Inflammatory macrophage treated with lipopolysaccharide for 1 hour (primary cell): ENCODE measurements at regions not wholly inside any gene's neighbourhood (a gene's known extent, or its start where the extent isn't known, plus 50 kb on each side); places are given as distances from the start of the nearest gene placed in this dataset.

Experiments
- DNase-seq, 2 donors: peaks; one replicate each; pipeline ENCODE4 v3.0.0-alpha.2; 2020 to 2022

DNA sequence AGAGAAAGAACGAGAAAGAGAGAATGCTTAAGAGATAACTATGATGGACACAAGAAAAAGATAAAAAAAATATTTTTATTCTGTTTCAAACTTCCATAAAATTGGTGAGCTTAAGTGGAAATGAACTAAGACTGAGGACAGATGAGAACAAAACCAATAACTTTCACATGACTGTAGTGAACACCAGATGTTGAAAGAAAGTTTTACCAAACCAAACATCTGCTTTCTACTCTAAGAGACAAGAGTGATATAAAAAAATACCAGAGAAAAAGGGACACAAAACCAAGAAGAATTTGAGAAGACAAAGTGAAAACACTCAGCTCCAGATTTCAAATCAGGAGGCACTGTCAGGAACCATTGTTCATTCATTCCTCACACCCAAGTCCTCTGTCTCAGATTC, 147.9 kb downstream of the IMPG2 start:
- DNase-seq = no peak

DNA sequence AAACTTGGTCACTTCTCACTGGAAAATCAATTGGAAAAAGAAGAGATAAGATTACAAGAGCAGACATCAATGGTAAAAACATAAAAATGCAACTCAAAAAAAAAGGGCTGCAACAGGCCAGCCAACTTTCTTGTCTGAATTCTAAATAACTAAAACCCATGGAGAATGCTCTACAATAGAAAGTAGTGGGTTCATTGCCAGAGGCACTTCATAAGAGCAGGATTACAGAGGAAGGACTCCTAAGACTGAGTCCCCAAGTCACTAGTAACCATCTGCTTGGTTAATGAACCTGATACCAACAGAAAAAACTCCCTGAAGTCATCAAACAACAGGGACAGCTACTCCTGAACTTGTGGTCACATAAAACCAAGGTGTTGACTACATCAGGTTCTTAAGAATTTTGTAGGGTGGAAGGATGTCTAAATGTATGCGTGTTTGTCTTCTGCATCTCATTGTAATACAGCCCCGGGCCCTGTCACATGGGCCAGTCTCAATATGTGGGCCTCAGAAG, 148.6 kb downstream of the IMPG2 start:
- no peak for DNase-seq

DNA sequence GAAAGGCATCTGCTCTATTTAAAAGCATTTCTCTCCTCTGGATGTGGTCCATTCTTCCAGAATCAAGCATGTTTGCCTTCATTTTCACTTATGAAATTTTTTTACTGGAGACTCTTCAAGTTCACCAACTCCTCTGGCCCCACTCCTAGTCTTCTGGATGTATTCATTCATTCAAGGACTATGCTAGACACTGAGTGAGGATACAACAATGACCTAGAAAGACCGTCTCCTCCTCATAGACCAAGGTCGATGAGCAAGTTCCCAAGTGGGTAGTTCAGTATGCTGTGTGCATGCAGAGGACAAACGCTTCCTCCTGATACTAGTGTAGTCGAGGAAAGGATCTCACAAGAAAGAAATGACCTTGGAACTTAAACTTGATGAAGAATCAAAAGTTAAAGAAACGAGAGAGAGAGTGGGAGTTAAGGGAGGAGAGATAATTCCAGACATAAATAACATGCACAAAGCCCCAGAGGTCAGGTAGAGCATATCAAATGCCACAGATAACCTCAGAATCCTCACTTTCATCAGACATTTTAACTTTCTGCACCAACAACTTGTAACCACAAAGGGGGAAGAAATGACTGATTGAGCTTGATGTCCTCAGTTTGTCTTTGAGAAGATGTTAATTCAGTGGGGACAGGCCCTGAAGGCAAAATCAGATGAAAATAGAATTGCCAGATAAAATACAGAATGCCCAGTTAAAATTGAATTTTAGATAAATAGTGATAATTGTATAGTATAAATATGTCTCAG, 149.4 kb downstream of the IMPG2 start:
- DNase-seq = no peak

DNA sequence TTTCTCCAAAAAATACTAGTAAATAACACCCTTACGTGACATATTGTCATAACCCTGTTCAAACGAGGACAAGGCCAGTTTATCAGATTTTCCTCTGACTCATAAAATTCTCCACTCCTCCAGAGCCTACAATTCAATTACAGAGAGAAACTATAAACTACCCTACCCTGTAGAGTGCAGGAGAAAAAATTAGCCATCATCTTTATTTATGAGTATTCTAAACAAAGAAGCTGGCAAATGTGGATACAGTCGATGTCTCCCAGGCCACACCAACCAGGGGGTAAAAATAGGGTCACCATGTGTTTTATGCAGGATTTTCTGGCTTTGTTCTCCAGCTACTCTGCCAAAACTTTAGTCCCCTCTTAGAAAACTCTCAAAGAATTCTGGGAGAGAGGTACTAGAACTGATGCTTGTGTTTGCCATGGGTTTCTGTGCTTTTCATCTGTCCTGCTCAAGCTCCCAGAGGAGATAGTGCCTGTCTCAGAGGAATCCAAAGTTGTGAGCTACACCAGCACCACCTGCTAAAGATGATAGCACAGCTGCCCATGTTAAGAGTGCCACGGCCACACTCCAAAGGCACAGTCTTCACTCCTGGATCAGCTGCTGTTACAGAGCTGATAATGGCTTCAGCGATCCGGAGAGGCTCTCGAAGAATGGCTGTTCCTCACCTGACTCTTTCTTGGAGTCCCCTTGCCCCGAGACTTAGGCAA, 150.2 kb downstream of the IMPG2 start:
- no peak for DNase-seq

DNA sequence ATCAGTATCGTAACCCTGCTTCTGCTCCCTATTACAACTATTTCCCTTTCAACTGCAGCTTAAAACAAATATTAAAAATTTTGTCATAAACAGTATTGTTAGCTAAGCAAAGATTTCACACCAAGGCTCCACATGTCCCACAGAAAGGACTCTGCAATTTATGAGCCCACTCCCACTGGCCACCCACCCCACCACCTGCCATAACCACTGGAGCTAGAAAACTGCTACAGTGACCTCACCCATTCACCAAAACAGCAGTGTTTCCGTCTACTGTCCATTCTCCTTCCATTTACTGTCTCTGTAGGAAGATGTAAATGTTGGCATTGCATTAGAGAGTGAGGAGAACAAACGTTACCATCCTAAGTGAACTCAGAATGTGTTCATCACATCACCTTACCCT, 150.9 kb downstream of the IMPG2 start:
- no peak for DNase-seq

DNA sequence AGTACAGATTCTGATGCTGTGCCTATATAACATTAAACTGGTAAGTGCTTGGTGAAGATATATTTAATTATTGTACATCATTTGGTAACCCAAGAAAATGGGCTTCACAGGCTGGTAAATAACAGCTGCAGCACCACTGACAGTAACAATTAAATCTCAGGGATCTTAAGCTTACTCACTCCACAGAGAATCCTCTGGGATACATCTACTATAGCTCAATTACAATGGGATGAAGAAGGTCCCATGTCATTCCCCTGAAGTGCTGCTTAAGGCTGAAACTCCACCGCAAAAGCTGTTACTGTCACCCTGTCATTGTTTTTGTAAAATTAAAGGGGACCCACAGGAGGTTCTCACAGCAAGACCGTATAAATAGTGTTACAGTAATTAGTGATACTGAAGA, 153.0 kb downstream of the IMPG2 start:
- no peak for DNase-seq

DNA sequence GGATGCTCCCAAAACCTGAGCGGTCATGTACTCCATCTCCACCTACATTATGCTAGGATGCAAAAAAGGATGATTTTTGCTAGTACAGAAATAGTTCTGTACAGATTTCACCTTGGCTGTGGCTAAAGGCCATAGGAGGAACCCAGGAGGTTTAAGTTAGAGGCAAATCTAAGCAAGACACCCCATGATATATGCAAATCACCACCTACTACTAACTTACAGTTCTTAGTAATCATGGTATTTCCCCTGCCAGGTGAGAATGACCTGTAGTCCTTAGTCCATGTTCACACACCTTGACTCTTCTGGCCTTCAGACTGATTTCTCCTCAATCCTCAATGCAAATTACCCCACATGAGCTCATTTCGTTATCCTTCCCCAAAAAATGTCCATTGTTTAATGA, 154.2 kb downstream of the IMPG2 start:
- DNase-seq = no peak

DNA sequence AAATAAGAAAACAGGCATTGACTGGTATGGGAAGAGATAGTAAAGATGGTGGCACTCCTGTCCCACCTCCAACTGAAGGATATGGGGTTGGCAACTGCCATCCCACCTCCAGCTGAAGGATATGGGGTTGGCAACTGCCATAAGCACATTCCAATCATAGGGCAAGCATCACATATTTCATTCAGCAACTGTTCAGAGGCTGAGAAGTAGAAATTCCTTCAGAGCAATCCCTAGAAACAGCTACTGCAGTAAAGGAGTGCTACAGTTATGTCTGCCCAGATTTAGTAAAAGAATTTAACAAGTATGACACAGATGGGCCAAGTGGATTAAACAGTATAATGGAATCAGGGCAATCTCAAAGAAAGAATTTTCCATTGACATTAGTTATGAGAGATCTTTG, 156.8 kb downstream of the IMPG2 start:
- DNase-seq = no peak

DNA sequence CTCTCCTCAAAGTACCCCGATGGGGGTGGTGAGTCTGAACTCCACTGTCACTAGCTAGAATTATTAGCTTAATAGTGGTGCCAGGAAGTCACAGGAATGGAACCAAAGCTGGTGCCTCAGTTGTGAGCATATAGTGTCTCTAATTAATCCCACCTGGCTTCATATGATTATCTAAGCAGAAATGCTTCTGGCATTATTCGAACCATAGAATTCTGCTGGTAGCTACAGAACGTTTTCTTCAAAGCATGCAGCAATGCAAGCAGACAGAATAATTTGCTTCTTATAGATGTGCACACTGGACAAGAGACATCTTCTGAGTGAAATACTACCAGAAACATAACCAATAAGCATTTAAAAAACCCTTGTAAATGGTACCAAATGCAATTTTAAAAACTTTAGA, 160.9 kb downstream of the IMPG2 start:
- no peak for DNase-seq

DNA sequence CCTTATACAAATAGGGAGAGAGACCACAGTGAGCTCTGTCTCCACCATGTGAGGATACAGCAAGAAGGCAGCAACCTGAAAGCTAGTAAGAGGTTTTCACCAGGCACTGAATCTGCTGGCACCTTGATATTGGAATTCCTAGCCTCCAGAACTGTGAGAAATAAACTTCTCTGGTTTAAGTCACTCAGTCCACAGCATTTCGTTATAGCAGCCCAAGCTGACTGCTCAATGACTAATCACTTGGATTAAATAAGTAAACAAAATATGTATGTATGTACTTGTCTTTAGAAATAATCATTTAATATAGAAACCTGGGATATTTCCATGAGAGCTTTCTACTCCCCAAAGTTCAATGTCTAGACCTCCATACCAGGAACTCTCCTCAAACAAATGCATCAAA, 162.0 kb downstream of the IMPG2 start:
- DNase-seq = no peak

DNA sequence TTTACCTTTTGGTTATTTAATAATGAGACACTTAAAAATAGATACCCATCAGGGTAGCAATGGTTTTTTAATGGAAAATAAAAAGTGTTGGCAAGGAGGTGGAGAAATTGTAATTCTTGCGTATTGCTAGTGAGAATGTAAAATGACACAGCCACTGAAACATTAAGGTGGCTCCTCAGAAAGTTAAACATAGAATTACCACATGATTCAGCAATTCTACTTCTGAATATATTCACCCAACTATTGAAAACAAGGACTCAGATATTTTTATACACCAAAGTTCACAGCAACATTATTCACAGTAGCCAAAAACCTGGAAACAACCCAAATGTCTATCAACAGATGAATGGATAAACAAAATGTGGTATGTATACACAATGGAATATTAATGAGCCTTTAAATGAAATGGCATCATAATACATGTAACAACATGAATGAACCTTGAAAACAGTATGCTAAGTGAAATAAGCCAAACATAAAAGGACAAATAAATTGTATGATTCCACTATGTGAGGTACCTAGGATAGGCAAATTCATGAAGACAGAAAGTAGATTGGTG, 163.5 kb downstream of the IMPG2 start:
- DNase-seq = no peak

DNA sequence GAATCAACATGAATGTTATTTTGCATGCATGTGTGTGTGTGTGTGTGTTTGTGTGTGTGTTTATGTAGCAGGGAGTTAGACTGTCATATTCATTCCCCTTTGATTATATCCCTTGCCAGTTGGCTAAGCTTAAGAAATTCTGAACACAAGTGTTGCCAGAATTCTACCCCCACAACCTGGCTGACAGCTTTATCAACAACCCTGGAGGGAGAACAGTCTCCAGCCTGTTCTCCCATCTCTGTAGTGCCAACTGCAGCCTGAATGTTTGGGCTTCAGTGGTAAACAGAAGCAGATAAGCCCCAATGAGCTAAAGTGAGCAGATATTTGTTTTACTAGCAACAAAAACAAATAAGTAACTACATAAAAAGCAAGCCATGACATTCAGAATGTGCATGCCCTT, 162.6 kb upstream of the ABI3BP start:
- no peak for DNase-seq

DNA sequence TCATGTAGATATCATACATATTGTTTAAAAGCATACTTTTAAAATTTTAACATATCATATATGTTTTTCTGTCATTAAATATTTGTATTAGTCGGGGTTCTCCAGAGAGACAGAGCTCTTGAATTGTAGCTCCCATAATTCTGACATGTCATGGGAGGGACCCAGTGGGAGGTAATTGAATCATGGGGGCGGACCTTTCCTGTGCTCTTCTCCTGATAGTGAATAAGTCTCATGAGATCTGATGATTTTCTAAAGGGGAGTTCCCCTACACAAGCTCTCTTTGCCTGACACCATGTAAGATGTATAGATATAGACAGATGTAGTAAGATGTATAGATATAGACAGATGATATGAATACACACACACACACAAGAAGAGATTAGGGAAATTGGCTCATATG, 161.2 kb upstream of the ABI3BP start:
- peak; percentile 2 to 40 for DNase-seq

DNA sequence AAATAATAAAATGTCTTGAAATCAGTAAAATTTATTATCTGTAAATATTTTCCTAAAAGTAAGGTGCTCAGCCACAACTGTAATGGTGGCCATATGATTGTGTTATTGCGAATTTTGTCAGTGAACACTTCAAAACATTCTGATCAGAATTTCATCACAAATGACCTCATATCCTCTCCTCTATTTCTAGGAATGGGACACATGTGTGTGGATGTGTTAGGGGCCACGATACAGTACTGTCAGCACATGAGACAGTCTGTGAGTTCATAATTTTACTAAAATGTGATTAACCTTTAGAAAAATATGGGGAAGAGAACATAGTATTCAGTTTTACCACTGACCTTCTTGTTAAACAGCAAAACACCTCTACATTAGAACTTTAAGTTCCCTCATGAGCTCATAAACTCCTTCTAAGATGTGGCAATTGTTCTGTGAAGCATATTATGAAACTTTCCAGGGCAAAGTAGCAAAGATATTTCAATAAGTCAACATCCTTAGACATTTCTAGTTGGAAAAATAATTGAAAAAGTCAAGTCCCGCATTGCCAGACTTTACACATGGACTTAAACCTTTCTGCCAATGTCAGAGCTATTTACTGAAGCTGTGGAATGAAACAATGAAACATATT, 158.2 kb upstream of the ABI3BP start:
- DNase-seq = peak in 1 of 2 donors; percentile 20

DNA sequence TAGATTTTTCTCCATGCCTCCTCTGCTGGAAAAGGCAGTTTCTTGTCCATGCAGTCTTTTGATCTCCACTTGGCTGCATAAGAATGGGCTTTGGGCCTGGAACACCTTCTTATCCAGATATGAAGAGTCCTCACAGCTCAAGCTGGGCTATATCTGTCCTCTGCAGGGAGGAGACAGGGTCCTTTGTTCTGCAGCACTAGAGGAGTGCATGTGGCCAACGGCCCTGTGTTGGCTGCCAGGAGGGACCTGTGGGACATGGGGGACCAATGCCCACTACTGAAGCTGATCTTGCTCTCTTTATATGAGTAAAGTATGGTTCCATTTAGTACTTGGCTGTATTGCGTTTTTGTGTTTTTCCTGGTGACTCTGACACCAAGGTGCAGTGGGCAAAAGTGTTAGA, 157.3 kb upstream of the ABI3BP start:
- DNase-seq = no peak

DNA sequence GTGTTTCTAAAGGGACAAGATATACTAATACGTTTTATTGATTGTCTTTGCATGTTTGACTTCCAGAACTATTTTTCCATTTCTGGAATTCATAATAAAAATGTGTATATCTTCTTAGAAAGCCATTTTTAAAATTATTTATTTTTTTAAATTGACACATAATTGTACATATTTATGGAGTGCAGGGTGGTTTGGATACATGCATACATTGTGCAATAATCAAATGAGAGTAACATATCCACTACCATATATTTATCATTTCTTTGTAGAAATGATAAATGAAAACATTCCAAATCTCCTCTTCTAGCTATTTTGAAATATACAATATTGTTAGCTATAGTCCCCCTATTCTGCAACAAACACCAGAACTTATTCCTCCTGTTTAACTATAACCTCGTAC, 156.5 kb upstream of the ABI3BP start:
- no peak for DNase-seq

DNA sequence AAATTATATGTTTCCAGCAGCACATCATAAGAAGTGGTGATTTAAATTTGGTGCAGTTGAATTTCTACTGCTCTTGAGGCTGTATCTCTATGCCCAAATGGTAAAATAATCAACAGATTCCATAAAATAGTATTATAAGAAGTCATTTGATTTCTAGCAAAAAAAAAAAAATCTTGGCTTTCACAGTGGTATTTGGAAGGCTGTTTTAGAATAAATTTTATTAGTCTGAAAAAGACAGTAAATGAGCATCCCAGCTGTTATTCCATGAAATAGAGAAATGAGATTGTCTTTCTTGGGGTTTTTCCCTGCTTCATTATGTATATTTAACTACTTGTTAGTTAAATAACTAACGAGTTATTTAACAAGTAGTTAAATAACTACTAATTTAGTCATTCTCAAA, 156.0 kb upstream of the ABI3BP start:
- DNase-seq = no peak

DNA sequence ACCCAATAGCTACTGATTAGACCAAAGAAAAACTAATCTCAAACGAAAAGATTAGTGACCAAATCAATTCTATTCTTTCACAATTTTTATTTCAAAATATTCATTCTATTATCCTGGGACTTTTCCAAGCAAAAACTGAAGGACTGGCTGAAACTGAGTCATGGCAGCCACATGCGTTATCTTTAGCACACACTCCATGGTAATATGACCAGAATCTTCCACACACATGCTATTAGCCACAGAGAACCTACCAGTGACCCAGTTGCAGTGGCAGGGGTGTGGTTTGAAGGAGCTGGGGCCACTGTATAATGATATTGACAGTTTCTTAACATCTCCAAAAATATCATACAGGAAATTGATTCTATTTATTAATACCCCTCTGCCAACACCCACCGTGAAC, 154.8 kb upstream of the ABI3BP start:
- no peak for DNase-seq

DNA sequence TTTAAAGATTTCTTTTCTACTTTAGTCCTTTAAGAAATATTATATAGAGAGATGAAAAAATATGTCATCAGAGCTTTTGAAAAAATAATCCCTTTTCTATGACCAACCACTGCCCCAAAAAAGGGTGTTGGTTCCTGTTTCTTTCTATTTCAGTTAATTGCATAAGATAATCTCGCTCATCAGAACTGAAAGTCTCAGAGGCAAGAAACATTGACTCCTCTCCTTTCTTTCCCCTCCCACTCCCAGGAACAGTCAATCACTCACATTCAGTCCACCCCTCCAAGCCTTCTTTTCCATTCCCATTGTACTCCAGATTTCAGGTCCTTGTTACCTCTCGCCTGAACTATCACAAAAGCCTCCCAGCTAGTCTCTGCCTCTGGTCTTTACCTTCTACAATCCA, 153.7 kb upstream of the ABI3BP start:
- DNase-seq = peak; percentile 36 to 53

DNA sequence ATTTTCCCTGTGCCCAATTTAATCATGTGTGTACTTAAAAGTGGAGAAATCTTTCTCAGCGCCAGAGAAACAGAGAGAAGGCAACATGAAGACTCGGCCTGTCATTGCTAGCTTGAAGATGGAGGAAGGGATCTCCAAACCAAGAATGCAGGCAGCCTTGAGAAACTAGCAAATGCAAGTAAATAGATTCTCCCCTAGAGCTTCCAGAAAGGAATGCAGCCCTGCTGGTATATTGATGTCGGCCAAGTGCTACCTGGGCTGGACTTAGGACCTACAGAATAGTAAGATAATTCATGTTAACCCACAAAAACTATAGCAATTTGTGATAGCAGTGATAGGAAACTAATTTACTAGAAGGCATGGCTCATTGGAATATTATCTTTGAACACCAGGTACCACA, 150.9 kb upstream of the ABI3BP start:
- DNase-seq = no peak

DNA sequence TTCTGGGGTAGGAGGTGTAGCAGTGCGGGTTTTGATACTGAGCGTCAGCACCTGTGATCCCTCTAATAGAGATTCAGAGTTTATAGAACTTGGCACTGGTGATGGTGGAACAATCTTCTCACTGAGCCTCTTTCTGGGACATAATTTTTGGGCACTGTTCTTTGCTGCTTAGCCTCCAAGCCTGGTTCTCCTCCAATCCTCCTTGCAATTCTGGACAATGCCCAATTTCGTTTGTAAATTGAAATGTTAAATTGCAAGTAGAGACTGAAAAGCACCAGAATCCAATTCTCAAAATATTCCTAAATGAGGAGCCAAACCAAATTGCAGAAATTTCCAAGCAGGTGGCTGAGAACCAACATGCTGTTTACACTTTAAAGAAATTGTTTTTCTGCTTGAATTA, 149.8 kb upstream of the ABI3BP start:
- no peak for DNase-seq

DNA sequence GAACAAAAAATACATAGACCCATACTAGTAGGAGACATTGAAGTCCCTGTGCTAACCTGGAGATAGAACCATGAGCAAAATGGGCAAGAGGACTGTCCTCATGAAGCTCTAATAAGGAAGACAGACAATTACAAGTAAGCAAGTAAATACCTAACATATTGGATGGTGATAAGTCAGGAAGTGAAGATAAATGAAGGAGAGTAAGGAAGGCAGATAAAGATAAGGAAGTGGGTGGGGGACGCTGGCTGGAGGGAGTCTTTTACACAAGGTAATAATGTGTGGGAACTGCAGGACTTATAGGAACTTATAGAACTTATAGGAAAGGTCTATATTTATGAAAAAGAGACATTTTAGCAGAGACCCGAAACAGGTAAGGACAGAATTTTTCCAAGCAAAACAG, 148.9 kb upstream of the ABI3BP start:
- no peak for DNase-seq

DNA sequence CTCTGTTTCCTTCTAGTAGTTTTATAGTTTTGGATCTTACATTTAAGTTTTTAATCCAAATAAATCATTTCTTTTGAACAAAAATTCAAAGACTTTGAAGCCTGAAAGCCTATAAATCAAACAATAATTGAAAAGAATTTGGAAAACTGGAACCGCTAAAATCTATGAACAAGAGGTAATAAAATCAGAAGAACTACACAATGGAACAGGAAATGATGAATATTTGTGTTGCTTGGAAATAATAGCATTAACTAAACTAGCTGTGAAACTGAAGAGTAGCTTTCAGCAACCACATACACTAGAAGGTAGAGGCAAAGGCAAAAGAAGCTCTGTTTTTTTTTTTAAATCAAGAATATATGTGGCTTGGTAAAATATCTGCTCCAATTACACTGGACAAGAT, 147.9 kb upstream of the ABI3BP start:
- DNase-seq = no peak

DNA sequence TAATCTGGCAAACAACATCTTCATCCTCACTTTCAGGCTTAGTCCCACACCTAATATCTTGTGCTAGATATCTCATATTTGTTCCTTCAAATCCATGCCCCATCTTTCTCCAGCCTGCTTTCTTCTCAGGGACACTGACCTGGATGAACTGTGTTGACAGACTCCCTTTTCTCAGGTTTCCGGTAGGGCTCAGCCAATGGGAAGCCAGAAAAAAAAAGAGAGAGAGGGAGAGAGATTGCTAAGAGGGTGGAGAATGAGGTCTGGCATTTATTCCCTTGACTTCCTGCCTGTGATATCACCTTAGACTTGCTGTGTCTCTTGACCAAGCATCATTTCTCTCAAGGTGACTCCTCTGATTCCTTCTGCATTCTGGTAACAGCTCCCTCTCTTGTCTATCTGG, 145.6 kb upstream of the ABI3BP start:
- no peak for DNase-seq
